H1 (cell line): ENCODE measurements at regions not wholly inside any gene's neighbourhood (a gene's known extent, or its start where the extent isn't known, plus 50 kb on each side); places are given as distances from the start of the nearest gene placed in this dataset.

Experiments
- CTCF ChIA-PET: fragments of 300-600 bp; sonication (Branson Sonifier 250); formaldehyde crosslinking; loops from one replicate; lab custom pipeline; 2021; ENCODE audit not compliant: partially characterized antibody; lab: Charles Lee
- POLR2A ChIA-PET: fragments of 300-600 bp; sonication (Branson Sonifier 250); formaldehyde crosslinking; loops from one replicate; lab custom pipeline; 2021; ENCODE audit warnings: inconsistent platforms; ENCODE audit not compliant: partially characterized antibody; lab: Charles Lee
- DNase-seq, 2 experiments: peaks; one replicate each; pipeline versions ENCODE4 v3.0.0 to v3.0.0-alpha.2; 2010 to 2022; ENCODE audit warnings: low spot score in 2 of 2, low read depth in 1 of 2, mixed read lengths in 1 of 2
- FAIRE-seq: peaks from 2 replicates; lab custom pipeline; 2011; peaks lifted over from hg19 to GRCh38; lab: Jason Lieb, UNC
- H2AFZ ChIP-seq: 2 replicates; pipeline ENCODE4 v1.8.1; 2012; ENCODE audit warnings: low read length, inconsistent platforms
- H2AK5ac ChIP-seq: 2 replicates; pipeline ENCODE4 v1.6.1; 2013; ENCODE audit warnings: low read depth, low read length
- H2BK120ac ChIP-seq: replicated peaks from 2 replicates; pipeline ENCODE3; 2013; ENCODE audit warnings: low read depth, low read length, inconsistent platforms
- H2BK12ac ChIP-seq: 2 replicates; pipeline ENCODE4 v1.6.1; 2013; ENCODE audit warnings: low read depth, low read length
- H2BK15ac ChIP-seq: 2 replicates; pipeline ENCODE4 v1.6.1; 2013; ENCODE audit warnings: low read length
- H2BK20ac ChIP-seq: 2 replicates; pipeline ENCODE4 v1.6.1; 2013; ENCODE audit warnings: low read length
- H2BK5ac ChIP-seq: 2 replicates; pipeline ENCODE4 v1.6.1; 2013; ENCODE audit warnings: low read depth, low read length
- H3K14ac ChIP-seq: 2 replicates; pipeline ENCODE4 v1.6.1; 2013; ENCODE audit warnings: inconsistent platforms; ENCODE audit not compliant: insufficient read length
- H3K18ac ChIP-seq: 2 replicates; pipeline ENCODE4 v1.6.1; 2013; ENCODE audit warnings: low read length; ENCODE audit errors: extremely low read depth
- H3K23ac ChIP-seq: 2 replicates; pipeline ENCODE4 v1.6.1; 2013; ENCODE audit warnings: inconsistent platforms; ENCODE audit not compliant: insufficient read length
- H3K23me2 ChIP-seq: 2 replicates; pipeline ENCODE4 v1.6.1; 2013; ENCODE audit warnings: low read depth, low read length
- H3K27ac ChIP-seq: 2 replicates; pipeline ENCODE4 v1.6.1; 2011; ENCODE audit warnings: low read depth, low read length, inconsistent platforms
- H3K27me3 ChIP-seq, 4 experiments: replicated peaks in 1 of 4; 1 replicate in 1 of 4; 2 replicates in 3 of 4; pipeline versions ENCODE4 v1.6.1 to v1.8.1; 2011 to 2013; ENCODE audit warnings: low read length in 3 of 4, mild to moderate bottlenecking in 3 of 4, inconsistent platforms in 2 of 4, mixed read lengths in 2 of 4, moderate library complexity in 1 of 4; ENCODE audit not compliant: control insufficient read depth in 3 of 4, insufficient read depth in 3 of 4; ENCODE audit errors: extremely low read depth in 1 of 4
- H3K36me3 ChIP-seq, 4 experiments: 2 replicates each; pipeline versions ENCODE4 v1.6.1 to v1.8.1; 2011 to 2013; ENCODE audit warnings: mild to moderate bottlenecking in 4 of 4, low read length in 3 of 4, moderate library complexity in 2 of 4, control low read depth in 1 of 4, inconsistent platforms in 1 of 4; ENCODE audit not compliant: insufficient read depth in 4 of 4, control insufficient read depth in 2 of 4
- H3K4ac ChIP-seq: replicated peaks from 2 replicates; pipeline ENCODE3; 2013; ENCODE audit warnings: low read length, low read depth, mixed read lengths, inconsistent platforms; ENCODE audit not compliant: insufficient read length
- H3K4me1 ChIP-seq, 4 experiments: replicated peaks in 1 of 4; 1 replicate in 1 of 4; 2 replicates in 3 of 4; pipeline versions ENCODE4 v1.6.1 to v1.8.1; 2011 to 2013; ENCODE audit warnings: low read length in 3 of 4, inconsistent platforms in 2 of 4, mixed read lengths in 1 of 4; ENCODE audit not compliant: insufficient read depth in 4 of 4, control insufficient read depth in 3 of 4
- H3K4me2 ChIP-seq, 2 experiments: 2 replicates each; pipeline versions ENCODE4 v1.6.1 to v1.8.1; 2011 to 2013; ENCODE audit warnings: low read depth in 2 of 2, low read length in 2 of 2, control low read depth in 1 of 2, inconsistent platforms in 1 of 2, mild to moderate bottlenecking in 1 of 2; ENCODE audit not compliant: insufficient read depth in 1 of 2
- H3K4me3 ChIP-seq, 4 experiments: fragments of 200-600, 300-600 bp in 1 of 4; sonication (generic), shearing (Covaris generic), sonication (Bioruptor Twin) in 1 of 4; 2 replicates each; pipeline versions ENCODE4 v1.5.1 to v1.8.1; 2011 to 2016; ENCODE audit warnings: low read length in 4 of 4, low read depth in 3 of 4, control low read depth in 2 of 4, inconsistent platforms in 2 of 4, mild to moderate bottlenecking in 2 of 4, mixed read lengths in 1 of 4, moderate library complexity in 1 of 4; ENCODE audit not compliant: insufficient read depth in 2 of 4; ENCODE audit errors: extremely low read depth in 1 of 4
- H3K56ac ChIP-seq: replicated peaks from 2 replicates; pipeline ENCODE3; 2013; ENCODE audit warnings: low read depth, mild to moderate bottlenecking, mixed read lengths, low read length, inconsistent platforms; ENCODE audit not compliant: insufficient read length
- H3K79me1 ChIP-seq: 2 replicates; pipeline ENCODE4 v1.6.1; 2013; ENCODE audit warnings: low read depth, low read length, control low read depth
- H3K79me2 ChIP-seq, 2 experiments: 2 replicates each; pipeline versions ENCODE4 v1.6.1 to v1.8.1; 2012 to 2013; ENCODE audit warnings: low read length in 2 of 2, mild to moderate bottlenecking in 2 of 2, inconsistent platforms in 1 of 2; ENCODE audit not compliant: insufficient read depth in 2 of 2, control insufficient read depth in 1 of 2
- H3K9ac ChIP-seq, 4 experiments: replicated peaks in 1 of 4; 1 replicate in 1 of 4; 2 replicates in 3 of 4; pipeline versions ENCODE4 v1.6.1 to v1.8.1; 2011 to 2013; ENCODE audit warnings: low read depth in 3 of 4, low read length in 3 of 4, control low read depth in 2 of 4, mild to moderate bottlenecking in 2 of 4, moderate library complexity in 2 of 4, inconsistent platforms in 1 of 4; ENCODE audit errors: extremely low read depth in 1 of 4
- H3K9me3 ChIP-seq, 2 experiments: 2 replicates each; pipeline versions ENCODE4 v1.6.1 to v1.8.1; 2012 to 2013; ENCODE audit warnings: mild to moderate bottlenecking in 2 of 2, moderate library complexity in 2 of 2, control low read depth in 1 of 2, inconsistent platforms in 1 of 2, low read depth in 1 of 2, low read length in 1 of 2, mixed read lengths in 1 of 2; ENCODE audit not compliant: insufficient read depth in 2 of 2
- H4K20me1 ChIP-seq, 2 experiments: replicated peaks in 1 of 2; 2 replicates each; pipeline versions ENCODE3 to v1.8.1; 2011 to 2013; ENCODE audit warnings: inconsistent platforms in 2 of 2, low read length in 2 of 2, mild to moderate bottlenecking in 1 of 2; ENCODE audit not compliant: insufficient read depth in 2 of 2, control insufficient read depth in 1 of 2
- H4K5ac ChIP-seq: 2 replicates; pipeline ENCODE4 v1.6.1; 2013; ENCODE audit warnings: low read length, low read depth, mixed read lengths, inconsistent platforms; ENCODE audit not compliant: insufficient read length
- H4K8ac ChIP-seq: 2 replicates; pipeline ENCODE4 v1.8.0; 2013; ENCODE audit warnings: mild to moderate bottlenecking, moderate library complexity, low read length, inconsistent platforms; ENCODE audit not compliant: insufficient read depth; ENCODE audit errors: extremely low read depth
- H4K91ac ChIP-seq: replicated peaks from 2 replicates; pipeline ENCODE3; 2013; ENCODE audit warnings: low read length, mixed read lengths, inconsistent platforms; ENCODE audit not compliant: insufficient read length
- BACH1 ChIP-seq: IDR thresholded peaks from 2 replicates; pipeline ENCODE4 v1.6.1; 2012; ENCODE audit warnings: low read length, improper control_type of control experiment
- BRCA1 ChIP-seq: IDR thresholded peaks from 2 replicates; pipeline ENCODE4 v1.6.1; 2012; ENCODE audit warnings: low read depth, low read length, improper control_type of control experiment
- CBX8 ChIP-seq: fragments of 300-800, 300-1000 bp; sonication (generic); IDR thresholded peaks from 2 replicates; pipeline ENCODE4 v1.7.1; 2016; ENCODE audit warnings: low read depth, low read length, borderline replicate concordance
- CHD1 ChIP-seq: IDR thresholded peaks from 2 replicates; pipeline ENCODE4 v1.6.1; 2012; ENCODE audit warnings: low read depth, low read length, improper control_type of control experiment
- EGR1 ChIP-seq: IDR thresholded peaks from 2 replicates; pipeline ENCODE4 v1.6.1; 2011; ENCODE audit warnings: low read depth, low read length, borderline replicate concordance
- GTF2F1 ChIP-seq: IDR thresholded peaks from 2 replicates; pipeline ENCODE4 v1.6.1; 2012; ENCODE audit warnings: low read depth, low read length, improper control_type of control experiment, borderline replicate concordance
- KDM4A ChIP-seq: IDR thresholded peaks from one replicate; pipeline ENCODE4 v1.7.1; 2012; ENCODE audit warnings: low read depth, mild to moderate bottlenecking, moderate library complexity, low read length, inconsistent platforms; ENCODE audit not compliant: severe bottlenecking
- KDM5A ChIP-seq: fragments of 200-600 bp; IDR thresholded peaks from 2 replicates; pipeline ENCODE4 v1.7.1; 2012; ENCODE audit warnings: mild to moderate bottlenecking, low read length, inconsistent platforms, mixed read lengths
- RBBP5 ChIP-seq: IDR thresholded peaks from 2 replicates; pipeline ENCODE4 v1.7.1; 2012; ENCODE audit warnings: low read depth, mild to moderate bottlenecking, inconsistent platforms, low read length, moderate library complexity, borderline replicate concordance
- SIX5 ChIP-seq: IDR thresholded peaks from 2 replicates; pipeline ENCODE4 v1.6.1; 2011; ENCODE audit warnings: mild to moderate bottlenecking, low read depth, low read length
- SUZ12 ChIP-seq: fragments of 200-600 bp; sonication (generic); IDR thresholded peaks from 2 replicates; pipeline ENCODE4 v1.6.1; 2012; ENCODE audit warnings: mild to moderate bottlenecking, inconsistent platforms, low read length, moderate library complexity, mixed read lengths
- WGBS, 2 experiments: shearing (Covaris generic) in 1 of 2; methylation state at CpG; one replicate each; pipeline versions ENCODE4 v1.1.6 to v1.1.7; 2013 to 2015; ENCODE audit warnings: low lambda C conversion rate in 2 of 2, mixed read lengths in 2 of 2, inconsistent platforms in 1 of 2, low coverage in 1 of 2, missing lambda C conversion rate in 1 of 2; ENCODE audit not compliant: insufficient replicate concordance in 2 of 2, insufficient coverage in 1 of 2, insufficient read length in 1 of 2; ENCODE audit errors: extremely low coverage in 1 of 2, missing lambda C conversion rate in 1 of 2; 5-methylcytosine and 5-hydroxymethylcytosine counted together

DNA sequence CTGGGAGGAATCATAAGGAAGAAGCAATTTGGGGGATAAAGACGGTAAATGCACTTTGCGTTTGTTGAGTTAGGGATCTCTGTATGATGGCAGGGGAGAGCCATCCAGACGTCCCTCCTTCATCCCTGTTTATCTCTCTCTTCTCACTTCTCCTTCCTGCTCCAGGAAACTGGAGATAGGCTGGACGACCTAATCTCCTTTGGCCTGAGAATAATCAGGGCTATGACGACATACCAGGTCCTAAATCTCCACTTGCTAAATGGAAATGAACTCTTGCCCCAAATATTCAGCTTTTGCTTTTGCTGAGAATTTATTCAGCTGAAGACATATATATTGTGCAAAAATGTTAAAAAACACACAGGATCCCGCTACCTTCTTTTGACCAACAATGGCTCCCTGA, 182.9 kb upstream of the INHBA start:
- Histone ChIP-seq H3K36me3 (no peaks in the 10 kb centered on the region), H4K5ac (no peak overlapping the region), H3K23ac (no peak overlapping the region), H4K91ac (no peak overlapping the region), H2AFZ (no peak overlapping the region), H2BK15ac (no peak overlapping the region), H3K4me1 (no peaks in the 10 kb centered on the region), H3K18ac (no peak overlapping the region), H2BK120ac (no peak overlapping the region), H3K9ac (no peak overlapping the region), H3K23me2 (no peaks in the 10 kb centered on the region), H3K9me3 (no peaks in the 10 kb centered on the region), H3K27ac (no peak overlapping the region), H3K14ac (no peak overlapping the region), H3K56ac (no peak overlapping the region)
- 72% methylated on average over 6 of the region's 6 CpGs; no CpG with 5 or more reads in 1 of the 2 experiments for WGBS, 2 experiments
- POLR2A ChIA-PET, result no interaction called here
- CTCF ChIA-PET, result interaction anchor here (0.6 to 2.0 kb wide), 6 partner anchors 9 to 114 kb away, joined by 3 to 7 read pairs (median 4); no protein-coding TSS in a partner anchor
- TF ChIP-seq CHD1, result no peak
- no peak for TF ChIP-seq SUZ12
- no peak for TF ChIP-seq KDM4A
- TF ChIP-seq KDM5A, result no peak
- TF ChIP-seq BRCA1, result no peak
- no peak for TF ChIP-seq GTF2F1
- no peak for TF ChIP-seq RBBP5
- no peak for TF ChIP-seq SIX5
- no peak for TF ChIP-seq BACH1
- no peak for TF ChIP-seq EGR1
- TF ChIP-seq CBX8, result no peak
- TF ChIP-seq, all 59 proteins: peak for 0
- no peaks in the 10 kb centered on the region for H3K27me3 ChIP-seq
- no peak overlapping the region for H2BK5ac ChIP-seq
- DNase-seq (no peak), FAIRE-seq (no peak)
- H3K4me3 ChIP-seq, result no peak overlapping the region
- no peaks in the 10 kb centered on the region for H3K79me1 ChIP-seq
- H4K8ac ChIP-seq, result no peak overlapping the region
- no peak overlapping the region for H3K4me2 ChIP-seq
- H2AK5ac ChIP-seq, result no peak overlapping the region
- H2BK12ac ChIP-seq, result no peak overlapping the region
- no peak overlapping the region for H3K4ac ChIP-seq
- no peaks in the 10 kb centered on the region for H4K20me1 ChIP-seq
- H2BK20ac ChIP-seq, result no peak overlapping the region
- H3K79me2 ChIP-seq, result no peaks in the 10 kb centered on the region
